HCT116 (cell line): ENCODE measurements at regions not wholly inside any gene's neighbourhood (a gene's known extent, or its start where the extent isn't known, plus 50 kb on each side); places are given as distances from the start of the nearest gene placed in this dataset.

ENCODE experiments used
- ATAC-seq: fragments of 200-7000 bp; cut with Tn5 transposase; 2 replicates; pipeline ENCODE4 v1.9.1; 2020; ENCODE audit warnings: mild to moderate bottlenecking, moderate library complexity
- BruUV-seq: library from RNA; stranded (reverse); fragments of 400-500 nt; replicated peaks from 2 replicates; lab custom pipeline; 2021; lab: Mats Ljungman, UMichigan
- CTCF ChIA-PET: fragments of 300-600 bp; sonication (Branson Sonifier 250); formaldehyde crosslinking; loops from one replicate; lab custom pipeline; 2021; ENCODE audit warnings: antibody characterized with exemption; lab: Charles Lee
- POLR2A ChIA-PET: fragments of 300-600, 350-600 bp; sonication (Branson Sonifier 250); formaldehyde crosslinking; loops from one replicate; lab custom pipeline; 2021; ENCODE audit warnings: antibody characterized with exemption; lab: Charles Lee
- RAD21 ChIA-PET, 2 experiments: fragments of 300-600 bp; sonication (Branson Sonifier 250); formaldehyde crosslinking; loops; one replicate each; lab custom pipeline; 2023; ENCODE audit warnings: low total read pairs in 2 of 2; ENCODE audit not compliant: uncharacterized antibody in 2 of 2, unreplicated experiment in 2 of 2, low non-redundant PET in 1 of 2; lab: Charles Lee
- DNase-seq: peaks from one replicate; pipeline ENCODE4 v3.0.0-alpha.2; 2010; ENCODE audit warnings: low read depth, low spot score
- H2AFZ ChIP-seq: fragments of 200-600 bp; shearing (Covaris generic), sonication (generic); 2 replicates; pipeline ENCODE4 v1.6.1; 2017; ENCODE audit warnings: low read depth, mixed run types, mixed read lengths, antibody characterized with exemption, low read length; ENCODE audit not compliant: poor library complexity, severe bottlenecking
- H3K27ac ChIP-seq: 2 replicates; pipeline ENCODE4 v1.5.1; 2012; ENCODE audit warnings: low read depth, low read length
- H3K27me3 ChIP-seq: fragments of 200-600 bp; sonication (generic); 2 replicates; pipeline ENCODE4 v1.6.1; 2016; ENCODE audit warnings: mixed run types, low read length, mixed read lengths; ENCODE audit not compliant: insufficient read depth
- H3K36me3 ChIP-seq, 2 experiments: fragments of 200-500 bp in 1 of 2; fragments of 200-600 bp in 1 of 2; sonication (Bioruptor generic) in 1 of 2; sonication (generic) in 1 of 2; 2 replicates each; pipeline versions ENCODE4 v1.5.1 to v1.6.1; 2014 to 2016; ENCODE audit warnings: low read length in 2 of 2, inconsistent platforms in 1 of 2, mixed read lengths in 1 of 2, mixed run types in 1 of 2; ENCODE audit not compliant: insufficient read depth in 2 of 2, control insufficient read depth in 1 of 2
- H3K4me1 ChIP-seq, 2 experiments: fragments of 200-600 bp in 1 of 2; sonication (generic) in 1 of 2; 2 replicates each; pipeline versions ENCODE4 v1.5.1 to v1.6.1; 2012 to 2017; ENCODE audit warnings: low read length in 2 of 2, inconsistent platforms in 1 of 2, mild to moderate bottlenecking in 1 of 2, mixed read lengths in 1 of 2, mixed run types in 1 of 2, moderate library complexity in 1 of 2; ENCODE audit not compliant: insufficient read depth in 2 of 2, control insufficient read depth in 1 of 2
- H3K4me2 ChIP-seq: fragments of 200-600 bp; sonication (generic); 2 replicates; pipeline ENCODE4 v1.6.1; 2017; ENCODE audit warnings: mixed run types, low read length, mixed read lengths
- H3K4me3 ChIP-seq, 2 experiments: fragments of 200-600 bp in 1 of 2; sonication (generic) in 1 of 2; replicated peaks in 1 of 2; 2 replicates each; pipeline ENCODE4 v1.5.1; 2011 to 2016; ENCODE audit warnings: low read length in 2 of 2, control low read depth in 1 of 2, low read depth in 1 of 2, mild to moderate bottlenecking in 1 of 2, mixed read lengths in 1 of 2, mixed run types in 1 of 2
- H3K79me2 ChIP-seq: fragments of 200-600 bp; sonication (generic); 2 replicates; pipeline ENCODE4 v1.6.1; 2017; ENCODE audit warnings: mild to moderate bottlenecking, mixed run types, low read length, moderate library complexity, mixed read lengths; ENCODE audit not compliant: insufficient read depth
- H3K9ac ChIP-seq: fragments of 200-600 bp; sonication (generic); 2 replicates; pipeline ENCODE4 v1.6.1; 2016; ENCODE audit warnings: low read length, mixed read lengths
- H3K9me2 ChIP-seq: fragments of 200-600 bp; sonication (generic), shearing (Covaris generic); 2 replicates; pipeline ENCODE4 v1.6.1; 2017; ENCODE audit warnings: mixed run types, mild to moderate bottlenecking, moderate library complexity; ENCODE audit not compliant: insufficient read depth
- H3K9me3 ChIP-seq, 2 experiments: fragments of 200-500 bp in 1 of 2; fragments of 200-600 bp in 1 of 2; sonication (Bioruptor generic) in 1 of 2; sonication (generic) in 1 of 2; 2 replicates each; pipeline ENCODE4 v1.6.1; 2014 to 2017; ENCODE audit warnings: low read length in 2 of 2, mixed read lengths in 2 of 2, inconsistent platforms in 1 of 2, low read depth in 1 of 2, mild to moderate bottlenecking in 1 of 2, mixed run types in 1 of 2, moderate library complexity in 1 of 2; ENCODE audit not compliant: control insufficient read depth in 1 of 2, insufficient read depth in 1 of 2
- H4K20me1 ChIP-seq: fragments of 200-600 bp; sonication (generic), shearing (Covaris generic); 2 replicates; pipeline ENCODE4 v1.6.1; 2017; ENCODE audit warnings: mixed run types, mild to moderate bottlenecking, moderate library complexity; ENCODE audit not compliant: insufficient read depth
- EGR1 ChIP-seq: IDR thresholded peaks from 2 replicates; pipeline ENCODE4 v1.6.1; 2012; ENCODE audit warnings: low read depth
- EZH2 ChIP-seq: fragments of 200-600 bp; sonication (generic); IDR thresholded peaks from 2 replicates; pipeline ENCODE4 v1.6.1; 2017; ENCODE audit warnings: antibody characterized with exemption, mixed run types
- EZH2phosphoT487 ChIP-seq: fragments of 200-600 bp; IDR thresholded peaks from 2 replicates; pipeline ENCODE4 v1.6.1; 2018; ENCODE audit warnings: antibody characterized with exemption, borderline replicate concordance
- FOSL1 ChIP-seq: IDR thresholded peaks from 2 replicates; pipeline ENCODE4 v1.6.1; 2012; ENCODE audit warnings: low read depth
- JUND ChIP-seq: IDR thresholded peaks from 2 replicates; pipeline ENCODE4 v1.6.1; 2012
- MAX ChIP-seq: IDR thresholded peaks from 2 replicates; pipeline ENCODE4 v1.6.1; 2012
- POLR2A ChIP-seq: IDR thresholded peaks from 2 replicates; pipeline ENCODE4 v1.7.0; 2011; ENCODE audit warnings: borderline replicate concordance; ENCODE audit not compliant: insufficient read depth, insufficient read length; ENCODE audit errors: extremely low read depth
- POLR2AphosphoS5 ChIP-seq: IDR thresholded peaks from 2 replicates; pipeline ENCODE4 v1.6.1; 2011; ENCODE audit warnings: mild to moderate bottlenecking, low read depth, low read length, moderate library complexity
- RAD21 ChIP-seq: IDR thresholded peaks from 2 replicates; pipeline ENCODE4 v1.6.1; 2012; ENCODE audit warnings: low read depth, mild to moderate bottlenecking
- REST ChIP-seq: IDR thresholded peaks from 2 replicates; pipeline ENCODE4 v1.6.1; 2012; ENCODE audit warnings: low read depth
- SIN3A ChIP-seq: IDR thresholded peaks from 2 replicates; pipeline ENCODE4 v1.6.1; 2012; ENCODE audit warnings: low read depth
- SP1 ChIP-seq: IDR thresholded peaks from 2 replicates; pipeline ENCODE4 v1.6.1; 2012; ENCODE audit warnings: low read depth
- SRF ChIP-seq: IDR thresholded peaks from 2 replicates; pipeline ENCODE4 v1.6.1; 2012; ENCODE audit warnings: low read depth
- TCF7L2 ChIP-seq: IDR thresholded peaks from 2 replicates; pipeline ENCODE4 v1.7.0; 2011; ENCODE audit warnings: borderline replicate concordance, inconsistent platforms; ENCODE audit not compliant: insufficient read depth, insufficient read length; ENCODE audit errors: extremely low read depth
- YY1 ChIP-seq: IDR thresholded peaks from 2 replicates; pipeline ENCODE4 v1.6.1; 2011; ENCODE audit warnings: low read length, low read depth, moderate library complexity, mild to moderate bottlenecking; ENCODE audit not compliant: insufficient replicate concordance; ENCODE audit errors: extremely low read depth
- ZBTB33 ChIP-seq: IDR thresholded peaks from 2 replicates; pipeline ENCODE4 v1.6.1; 2011; ENCODE audit warnings: mild to moderate bottlenecking, low read length, moderate library complexity; ENCODE audit not compliant: insufficient replicate concordance; ENCODE audit errors: extremely low read depth
- ZFX ChIP-seq: fragments of 450-650 bp; IDR thresholded peaks from 2 replicates; pipeline ENCODE4 v1.6.1; 2017
- ZNF274 ChIP-seq: fragments of 200-500 bp; sonication (Bioruptor generic); IDR thresholded peaks from 2 replicates; pipeline ENCODE4 v1.6.1; 2014; ENCODE audit warnings: mild to moderate bottlenecking, low read depth, low read length, inconsistent platforms
- intact Hi-C: fragments of 100-400 bp; cut with micrococcal nuclease; formaldehyde crosslinking; loops from 2 replicates; pipeline ENCODE4 v1.10.0; 2022
- TF ChIP-seq, protein P1 (sequence below): IDR thresholded peaks from 2 replicates; pipeline ENCODE4 v1.6.1; 2012
- TF ChIP-seq, protein P2 (sequence below), 3 experiments: fragments of 200-600 bp in 1 of 3; sonication (generic) in 1 of 3; IDR thresholded peaks in 2 of 3; conservative IDR thresholded peaks in 1 of 3; 2 replicates each; pipeline ENCODE4 v1.5.1; 2012 to 2017; ENCODE audit warnings: low read depth in 2 of 3, low read length in 2 of 3, antibody characterized with exemption in 1 of 3, borderline replicate concordance in 1 of 3, control low read depth in 1 of 3, mild to moderate bottlenecking in 1 of 3, mixed read lengths in 1 of 3, mixed run types in 1 of 3, moderate library complexity in 1 of 3; ENCODE audit not compliant: insufficient read depth in 1 of 3

DNA sequence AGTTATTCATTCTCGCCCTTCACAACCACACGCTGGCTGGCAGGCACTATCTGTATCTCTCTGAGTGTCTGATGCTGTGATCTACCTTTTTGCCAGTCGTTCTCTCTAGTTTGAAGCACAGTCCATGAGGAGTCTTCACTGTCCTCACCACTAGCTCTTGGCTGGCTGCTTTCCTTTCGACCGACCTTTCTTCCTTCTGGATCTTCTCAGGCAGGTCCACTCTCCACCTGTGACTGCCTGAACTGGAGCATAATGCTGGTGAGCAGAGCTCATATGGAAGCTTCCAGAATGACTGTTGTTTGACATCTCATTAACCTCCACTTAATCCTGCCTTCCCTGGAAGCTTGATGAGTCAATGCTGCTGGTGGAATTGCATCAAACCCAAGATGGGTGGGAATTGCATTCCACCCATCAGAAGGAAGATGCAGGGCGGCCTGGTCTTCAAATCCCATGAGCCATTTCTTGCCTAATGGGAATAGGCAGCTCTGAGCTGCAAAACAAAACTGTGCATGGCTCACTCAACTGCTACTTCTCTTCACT lies 283.5 kb upstream of the HDAC4 start:
- ATAC-seq (no peak), DNase-seq (no peak)
- TF ChIP-seq REST: no peak
- no peak for TF ChIP-seq YY1
- TF ChIP-seq EZH2phosphoT487: no peak
- TF ChIP-seq RAD21: no peak
- TF ChIP-seq, protein P1, sequence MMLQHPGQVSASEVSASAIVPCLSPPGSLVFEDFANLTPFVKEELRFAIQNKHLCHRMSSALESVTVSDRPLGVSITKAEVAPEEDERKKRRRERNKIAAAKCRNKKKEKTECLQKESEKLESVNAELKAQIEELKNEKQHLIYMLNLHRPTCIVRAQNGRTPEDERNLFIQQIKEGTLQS: no peak
- no peak for TF ChIP-seq EGR1
- no peak for TF ChIP-seq EZH2
- no peak for TF ChIP-seq ZNF274
- no peak for TF ChIP-seq POLR2AphosphoS5
- TF ChIP-seq JUND: no peak
- no peak for TF ChIP-seq SRF
- no peak for TF ChIP-seq FOSL1
- TF ChIP-seq, protein P2, sequence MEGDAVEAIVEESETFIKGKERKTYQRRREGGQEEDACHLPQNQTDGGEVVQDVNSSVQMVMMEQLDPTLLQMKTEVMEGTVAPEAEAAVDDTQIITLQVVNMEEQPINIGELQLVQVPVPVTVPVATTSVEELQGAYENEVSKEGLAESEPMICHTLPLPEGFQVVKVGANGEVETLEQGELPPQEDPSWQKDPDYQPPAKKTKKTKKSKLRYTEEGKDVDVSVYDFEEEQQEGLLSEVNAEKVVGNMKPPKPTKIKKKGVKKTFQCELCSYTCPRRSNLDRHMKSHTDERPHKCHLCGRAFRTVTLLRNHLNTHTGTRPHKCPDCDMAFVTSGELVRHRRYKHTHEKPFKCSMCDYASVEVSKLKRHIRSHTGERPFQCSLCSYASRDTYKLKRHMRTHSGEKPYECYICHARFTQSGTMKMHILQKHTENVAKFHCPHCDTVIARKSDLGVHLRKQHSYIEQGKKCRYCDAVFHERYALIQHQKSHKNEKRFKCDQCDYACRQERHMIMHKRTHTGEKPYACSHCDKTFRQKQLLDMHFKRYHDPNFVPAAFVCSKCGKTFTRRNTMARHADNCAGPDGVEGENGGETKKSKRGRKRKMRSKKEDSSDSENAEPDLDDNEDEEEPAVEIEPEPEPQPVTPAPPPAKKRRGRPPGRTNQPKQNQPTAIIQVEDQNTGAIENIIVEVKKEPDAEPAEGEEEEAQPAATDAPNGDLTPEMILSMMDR (IDR thresholded peaks at IDR 0.05 in 2 of 3, conservative IDR thresholded peaks at IDR 0.05 in 1 of 3; ENCODE audit: borderline replicate concordance in 1 of 3, insufficient read depth in 1 of 3, low read depth in 2 of 3, low read length in 2 of 3): no peak
- TF ChIP-seq TCF7L2: no peak
- TF ChIP-seq MAX: no peak
- TF ChIP-seq POLR2A: no peak
- TF ChIP-seq SIN3A: no peak
- no peak for TF ChIP-seq ZFX
- TF ChIP-seq ZBTB33: no peak
- no peak for TF ChIP-seq SP1
- H3K27ac ChIP-seq: no peak overlapping the region
- H2AFZ ChIP-seq: no peak overlapping the region
- RAD21 ChIA-PET: no interaction called here
- H3K4me1 ChIP-seq: no peaks in the 10 kb centered on the region
- no peaks in the 10 kb centered on the region for H3K9me2 ChIP-seq
- no peaks in the 10 kb centered on the region for H4K20me1 ChIP-seq
- H3K4me2 ChIP-seq: no peak overlapping the region
- peaks cover 81% of the 10 kb centered on the region for H3K27me3 ChIP-seq
- BruUV-seq: no TSS peak
- H3K79me2 ChIP-seq: no peaks in the 10 kb centered on the region
- intact Hi-C loops: no loop called here
- no peak overlapping the region for H3K4me3 ChIP-seq
- H3K9ac ChIP-seq: no peak overlapping the region
- no peaks in the 10 kb centered on the region for H3K36me3 ChIP-seq
- no peaks in the 10 kb centered on the region for H3K9me3 ChIP-seq
- CTCF ChIA-PET: no interaction called here
- POLR2A ChIA-PET: interaction anchor here (0.6 kb wide), 1 partner anchor 1575 kb away, joined by 8 read pairs; no protein-coding TSS in a partner anchor
